Bronchial epithelial cell (primary cell): ENCODE measurements at regions not wholly inside any gene's neighbourhood (a gene's known extent, or its start where the extent isn't known, plus 50 kb on each side); places are given as distances from the start of the nearest gene placed in this dataset.
"Not testable (repeated sequence)": the region's sequence is repeated elsewhere in the genome, so short reads cannot be mapped to it uniquely, and the experiment has no call there.

Experiments used
- DNase-seq: peaks from one replicate; pipeline ENCODE4 v3.0.0-alpha.2; 2010; ENCODE audit warnings: low read depth
- FAIRE-seq: peaks from 2 replicates; lab custom pipeline; 2011; peaks lifted over from hg19 to GRCh38; lab: Jason Lieb, UNC
- H3K27me3 ChIP-seq: 2 replicates; pipeline ENCODE4 v1.5.1; 2011; ENCODE audit warnings: low read length; ENCODE audit not compliant: control insufficient read depth, insufficient read depth
- H3K36me3 ChIP-seq: 2 replicates; pipeline ENCODE4 v1.5.1; 2011; ENCODE audit warnings: low read length; ENCODE audit not compliant: control insufficient read depth, insufficient read depth
- H3K4me3 ChIP-seq: 2 replicates; pipeline ENCODE4 v1.5.1; 2011; ENCODE audit warnings: mild to moderate bottlenecking, low read depth, low read length, control low read depth
- CTCF ChIP-seq: IDR thresholded peaks from 2 replicates; pipeline ENCODE4 v1.5.1; 2011; ENCODE audit warnings: mild to moderate bottlenecking, moderate library complexity, low read length, control low read depth, inconsistent platforms; ENCODE audit not compliant: insufficient read depth, severe bottlenecking

- H3K27me3 ChIP-seq: no peaks in the 10 kb centered on the region
- no peaks in the 10 kb centered on the region for H3K36me3 ChIP-seq
- H3K4me3 ChIP-seq: no peak overlapping the region
- FAIRE-seq (no peak), DNase-seq (no peak)
- no peak for TF ChIP-seq CTCF
These were observed 113.0 kb upstream of the PBX1 start for GRCh38 chr1:164446020-164446419.

GRCh38 chr1:164452549-164452948 lies 106.4 kb upstream of the PBX1 start:
- DNase-seq (no peak), FAIRE-seq (no peak)
- no peak for TF ChIP-seq CTCF
- H3K4me3 ChIP-seq: no peak overlapping the region
- no peaks in the 10 kb centered on the region for H3K27me3 ChIP-seq
- H3K36me3 ChIP-seq: no peaks in the 10 kb centered on the region

- TF ChIP-seq CTCF: no peak
- FAIRE-seq (no peak), DNase-seq (no peak)
- H3K27me3 ChIP-seq: no peaks in the 10 kb centered on the region
- no peak overlapping the region for H3K4me3 ChIP-seq
- H3K36me3 ChIP-seq: no peaks in the 10 kb centered on the region
These were observed 102.7 kb upstream of the PBX1 start for GRCh38 chr1:164456272-164456671.

GRCh38 chr1:164459176-164459575 lies 99.8 kb upstream of the PBX1 start:
- not testable (repeated sequence) for FAIRE-seq, H3K36me3 ChIP-seq, H3K4me3 ChIP-seq, H3K27me3 ChIP-seq, DNase-seq

DNA sequence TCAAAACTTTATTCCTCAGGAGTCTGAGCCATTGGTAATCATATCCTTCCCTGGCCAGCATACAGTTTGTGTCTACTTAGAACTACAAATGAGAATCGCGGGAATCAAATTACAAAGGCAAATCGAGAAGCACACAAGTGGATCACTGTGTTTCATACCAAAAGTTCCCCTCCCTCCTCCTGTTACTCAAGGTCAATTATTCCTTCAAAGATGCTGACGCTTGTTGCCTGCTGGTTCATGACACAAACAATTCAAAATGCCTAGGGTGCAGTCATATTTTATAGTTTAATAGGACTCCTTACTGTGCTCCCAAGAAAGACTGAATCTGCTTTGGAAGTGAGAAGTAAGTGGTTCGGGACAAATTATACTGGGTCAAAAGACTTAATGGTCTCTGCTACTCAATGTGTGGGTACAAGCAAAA lies 93.0 kb upstream of the PBX1 start:
- no peak overlapping the region for H3K4me3 ChIP-seq
- H3K27me3 ChIP-seq: no peaks in the 10 kb centered on the region
- no peaks in the 10 kb centered on the region for H3K36me3 ChIP-seq
- TF ChIP-seq CTCF: no peak
- no peak for FAIRE-seq
- peak; percentile 68 for DNase-seq

DNA sequence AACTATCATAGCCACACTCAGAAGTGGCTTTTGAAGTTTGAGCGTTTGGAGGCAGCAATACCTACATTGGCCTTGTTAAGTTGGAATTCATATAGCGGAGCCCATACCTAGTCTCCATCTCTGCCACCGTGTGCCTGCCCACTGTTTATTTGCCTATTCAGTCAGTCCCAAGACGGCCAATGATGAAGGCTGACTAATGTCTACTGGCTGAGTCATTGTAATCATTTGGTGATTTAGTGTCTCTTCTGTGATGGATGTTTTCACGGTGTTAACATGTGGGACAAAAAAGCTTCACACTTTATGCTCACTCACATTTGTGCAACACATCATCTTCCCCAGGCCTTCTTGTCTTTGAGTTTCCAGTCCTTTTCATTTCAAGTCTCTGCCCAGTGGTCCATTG lies 92.6 kb upstream of the PBX1 start:
- DNase-seq (peak; percentile 82), FAIRE-seq (no peak)
- TF ChIP-seq CTCF: no peak
- Histone ChIP-seq H3K27me3 (no peaks in the 10 kb centered on the region), H3K4me3 (no peak overlapping the region), H3K36me3 (no peaks in the 10 kb centered on the region)
